ENCODE measurements at regions not wholly inside any gene's neighbourhood (a gene's known extent, or its start where the extent isn't known, plus 50 kb on each side); places are given as distances from the start of the nearest gene placed in this dataset.

DNA sequence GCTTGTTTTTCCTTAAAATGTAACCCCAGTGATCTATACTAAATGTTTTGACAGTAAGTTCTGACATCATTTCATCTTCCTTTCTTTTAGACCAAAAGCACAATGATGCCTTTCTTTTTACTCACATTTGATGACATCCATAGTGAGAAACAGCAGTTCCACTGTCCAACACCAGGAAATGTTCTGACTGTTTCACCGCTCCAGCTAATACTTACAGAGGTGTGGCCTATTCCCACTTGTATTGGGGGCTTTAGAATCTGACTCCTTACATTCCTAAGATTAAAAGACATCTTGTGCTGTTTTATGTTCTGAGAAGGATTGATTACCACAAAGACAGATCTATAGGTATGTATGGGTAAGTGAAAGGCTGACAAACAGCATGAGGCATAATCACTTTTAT is 1018.2 kb upstream of the PRMT6 start:
- TF ChIP-seq EZH2phosphoT487 (IDR thresholded peaks at IDR 0.05; ENCODE audit: low read depth, severe bottlenecking, unreplicated experiment): no peak
- TF ChIP-seq, protein P1, sequence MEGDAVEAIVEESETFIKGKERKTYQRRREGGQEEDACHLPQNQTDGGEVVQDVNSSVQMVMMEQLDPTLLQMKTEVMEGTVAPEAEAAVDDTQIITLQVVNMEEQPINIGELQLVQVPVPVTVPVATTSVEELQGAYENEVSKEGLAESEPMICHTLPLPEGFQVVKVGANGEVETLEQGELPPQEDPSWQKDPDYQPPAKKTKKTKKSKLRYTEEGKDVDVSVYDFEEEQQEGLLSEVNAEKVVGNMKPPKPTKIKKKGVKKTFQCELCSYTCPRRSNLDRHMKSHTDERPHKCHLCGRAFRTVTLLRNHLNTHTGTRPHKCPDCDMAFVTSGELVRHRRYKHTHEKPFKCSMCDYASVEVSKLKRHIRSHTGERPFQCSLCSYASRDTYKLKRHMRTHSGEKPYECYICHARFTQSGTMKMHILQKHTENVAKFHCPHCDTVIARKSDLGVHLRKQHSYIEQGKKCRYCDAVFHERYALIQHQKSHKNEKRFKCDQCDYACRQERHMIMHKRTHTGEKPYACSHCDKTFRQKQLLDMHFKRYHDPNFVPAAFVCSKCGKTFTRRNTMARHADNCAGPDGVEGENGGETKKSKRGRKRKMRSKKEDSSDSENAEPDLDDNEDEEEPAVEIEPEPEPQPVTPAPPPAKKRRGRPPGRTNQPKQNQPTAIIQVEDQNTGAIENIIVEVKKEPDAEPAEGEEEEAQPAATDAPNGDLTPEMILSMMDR (IDR thresholded peaks at IDR 0.05; ENCODE audit: poor library complexity): no peak
